ENCODE measurements at regions not wholly inside any gene's neighbourhood (a gene's known extent, or its start where the extent isn't known, plus 50 kb on each side); places are given as distances from the start of the nearest gene placed in this dataset.
"Not testable (repeated sequence)": the region's sequence is repeated elsewhere in the genome, so short reads cannot be mapped to it uniquely, and the experiment has no call there.

DNA sequence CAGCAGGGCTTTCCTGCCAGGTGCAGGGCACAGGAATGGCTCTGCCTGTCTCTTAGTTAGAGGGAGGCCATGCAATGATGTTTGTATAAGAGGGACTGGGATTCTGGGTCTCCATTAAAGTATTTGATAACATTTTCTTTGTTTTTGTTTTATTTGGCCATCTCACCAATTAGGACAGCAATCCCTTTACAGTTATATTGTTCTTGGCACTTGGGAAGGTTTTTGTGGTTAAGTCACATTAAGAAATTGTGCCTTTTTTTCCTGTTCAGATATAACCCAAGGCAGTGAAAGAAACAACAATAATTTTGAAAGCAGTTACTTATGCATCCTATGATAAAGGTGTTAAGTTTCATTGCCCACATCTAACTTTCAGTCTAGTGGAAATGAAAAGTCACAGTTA, 237.4 kb upstream of the PRSS58 start:
- peaks cover 41% of the 10 kb centered on the region for H3K4me1 Mint-ChIP-seq
- H3K27ac Mint-ChIP-seq; POLR2A ChIA-PET; H3K27me3 Mint-ChIP-seq; DNase-seq; H3K9me3 Mint-ChIP-seq; H3K36me3 Mint-ChIP-seq (ENCODE audit: low read depth); H3K4me3 Mint-ChIP-seq: not testable (repeated sequence)
- CTCF ChIA-PET = interaction anchor here (0.8 to 1.1 kb wide), 3 partner anchors 10 to 20 kb away, joined by 3 read pairs; no protein-coding TSS in a partner anchor

DNA sequence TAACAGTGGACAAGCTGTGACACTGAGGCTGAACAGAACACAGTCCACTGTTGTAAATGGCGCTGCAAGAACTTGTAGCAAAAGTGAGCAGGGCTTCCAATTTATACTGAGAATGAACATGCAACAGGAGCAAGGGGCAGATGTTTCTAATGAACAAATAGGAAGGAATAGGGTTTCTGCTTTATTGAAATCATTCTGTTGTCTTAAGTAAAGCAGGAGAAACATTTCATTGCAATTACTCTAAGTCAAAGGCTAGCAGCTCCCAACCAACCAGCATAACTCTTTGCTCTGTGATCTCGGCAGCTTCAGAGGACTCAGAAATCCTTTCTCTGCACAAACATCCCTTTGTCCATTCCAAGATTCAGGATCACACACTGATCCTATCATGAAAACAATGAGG, 236.2 kb upstream of the PRSS58 start:
- Mint-ChIP-seq H3K36me3 (ENCODE audit: low read depth) (no peaks in the 10 kb centered on the region), H3K27ac (no peak overlapping the region), H3K4me1 (peaks cover 31% of the 10 kb centered on the region), H3K4me3 (no peak overlapping the region), H3K27me3 (no peaks in the 10 kb centered on the region), H3K9me3 (no peaks in the 10 kb centered on the region)
- ChIA-PET CTCF (interaction anchor here (1.7 kb wide), 1 partner anchor 12 kb away, joined by 7 read pairs; no protein-coding TSS in a partner anchor), POLR2A (no interaction called here)
- no peak for DNase-seq

DNA sequence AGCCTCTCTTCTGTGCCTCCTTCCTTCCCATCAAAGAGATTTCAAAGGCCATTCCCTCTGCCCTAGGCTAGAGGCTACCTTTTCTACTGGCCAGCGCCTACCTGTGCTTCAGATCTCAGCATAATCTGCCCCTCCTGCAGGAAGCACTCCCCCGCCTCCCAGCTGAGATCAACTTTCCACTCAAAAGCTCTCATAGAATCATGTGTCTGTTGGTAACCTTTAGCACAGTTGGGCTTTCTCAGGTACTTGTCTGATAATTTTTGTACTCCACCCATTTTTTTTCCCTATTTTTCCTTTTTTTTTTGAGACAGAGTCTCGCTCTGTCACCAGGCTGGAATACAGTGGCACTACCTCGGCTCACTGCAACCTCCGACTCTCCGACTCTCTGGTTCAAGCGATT, 231.0 kb upstream of the PRSS58 start:
- no peak overlapping the region for H3K4me3 Mint-ChIP-seq
- DNase-seq = no peak
- no peaks in the 10 kb centered on the region for H3K9me3 Mint-ChIP-seq
- no peak overlapping the region for H3K27ac Mint-ChIP-seq
- ChIA-PET POLR2A (no interaction called here), CTCF (interaction anchor here (0.7 kb wide), 3 partner anchors 13 to 809 kb away, joined by 3 to 6 read pairs (median 3); no protein-coding TSS in a partner anchor)
- H3K4me1 Mint-ChIP-seq = peaks cover 33% of the 10 kb centered on the region
- H3K27me3 Mint-ChIP-seq = no peaks in the 10 kb centered on the region
- H3K36me3 Mint-ChIP-seq (ENCODE audit: low read depth) = no peaks in the 10 kb centered on the region

DNA sequence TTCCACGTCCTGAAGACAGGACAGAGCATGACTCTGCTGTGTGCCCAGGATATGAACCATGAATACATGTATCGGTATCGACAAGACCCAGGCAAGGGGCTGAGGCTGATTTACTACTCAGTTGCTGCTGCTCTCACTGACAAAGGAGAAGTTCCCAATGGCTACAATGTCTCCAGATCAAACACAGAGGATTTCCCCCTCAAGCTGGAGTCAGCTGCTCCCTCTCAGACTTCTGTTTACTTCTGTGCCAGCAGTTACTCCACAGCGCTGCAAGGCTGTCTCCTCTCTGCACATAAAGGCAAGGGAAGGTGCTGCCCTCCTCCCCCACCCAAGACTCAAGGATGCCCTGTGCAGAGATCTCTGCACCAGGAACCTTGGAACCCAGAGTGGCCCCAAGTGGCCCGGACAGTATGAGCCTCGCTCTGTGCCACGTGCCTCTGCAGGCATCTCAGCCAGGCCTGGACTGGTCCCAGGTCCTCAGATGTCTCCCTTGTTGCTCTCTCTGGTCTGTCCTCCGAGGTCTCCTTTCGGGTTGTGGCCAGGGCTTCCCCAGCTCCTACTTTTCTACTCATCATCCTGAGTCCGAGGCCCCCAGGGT, 230.3 kb upstream of the PRSS58 start:
- Mint-ChIP-seq H3K36me3 (ENCODE audit: low read depth) (no peaks in the 10 kb centered on the region), H3K9me3 (no peaks in the 10 kb centered on the region), H3K4me3 (no peak overlapping the region), H3K27me3 (no peaks in the 10 kb centered on the region), H3K4me1 (peaks cover 36% of the 10 kb centered on the region), H3K27ac (no peak overlapping the region)
- CTCF ChIA-PET = interaction anchor here (0.7 to 2.3 kb wide), 3 partner anchors 9 to 808 kb away, joined by 3 to 9 read pairs (median 6); no protein-coding TSS in a partner anchor
- no peak for DNase-seq
- POLR2A ChIA-PET = no interaction called here

DNA sequence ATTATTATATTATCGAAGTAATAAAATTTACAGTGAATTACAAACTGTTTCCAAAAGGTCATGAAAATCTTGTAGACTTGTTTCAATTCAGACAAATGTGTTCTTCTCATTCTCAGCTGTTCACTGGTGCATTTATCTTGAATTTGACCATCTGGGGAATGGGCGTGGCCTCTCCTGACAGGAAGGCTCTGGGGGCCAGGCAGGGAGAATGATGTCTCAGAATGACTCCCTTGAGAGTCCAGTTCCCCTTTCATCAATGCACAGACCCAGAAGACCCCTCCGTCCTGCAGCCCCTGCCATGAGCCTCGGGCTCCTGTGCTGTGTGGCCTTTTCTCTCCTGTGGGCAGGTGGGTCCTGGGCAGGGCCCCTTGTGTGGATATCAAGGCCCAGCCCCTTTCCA, 229.7 kb upstream of the PRSS58 start:
- H3K27ac Mint-ChIP-seq; H3K9me3 Mint-ChIP-seq; H3K36me3 Mint-ChIP-seq (ENCODE audit: low read depth); H3K4me3 Mint-ChIP-seq; DNase-seq; H3K27me3 Mint-ChIP-seq: not testable (repeated sequence)
- H3K4me1 Mint-ChIP-seq = peaks cover 36% of the 10 kb centered on the region
- POLR2A ChIA-PET = interaction anchor here (0.9 kb wide), 1 partner anchor 19 kb away, joined by 4 read pairs; no protein-coding TSS in a partner anchor
- CTCF ChIA-PET = interaction anchor here (2.3 kb wide), 1 partner anchor 9 kb away, joined by 9 read pairs; no protein-coding TSS in a partner anchor

DNA sequence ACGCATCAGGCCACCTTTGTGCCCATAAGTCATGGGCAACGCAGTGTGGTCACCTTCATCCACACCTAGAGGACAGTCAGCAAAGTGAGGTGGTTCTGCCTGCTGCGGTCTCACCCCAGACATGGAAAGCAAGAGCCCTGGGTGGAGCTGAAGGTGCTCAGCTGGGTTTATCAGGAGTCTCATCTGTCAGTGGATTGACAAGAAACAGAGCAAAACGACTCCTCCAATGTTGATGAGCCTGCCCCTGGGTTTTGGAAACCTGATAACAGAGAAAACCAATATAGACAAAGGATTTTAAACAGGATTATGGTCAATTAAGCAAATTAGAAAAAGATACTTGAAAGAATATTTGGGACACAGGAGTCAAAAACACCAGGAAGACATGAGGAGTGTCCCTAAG, 229.3 kb upstream of the PRSS58 start:
- ChIA-PET CTCF (interaction anchor here (2.2 to 2.3 kb wide), 2 partner anchors 8 to 48 kb away, joined by 7 to 9 read pairs; no protein-coding TSS in a partner anchor), POLR2A (interaction anchor here (0.9 kb wide), 1 partner anchor 19 kb away, joined by 4 read pairs; no protein-coding TSS in a partner anchor)
- Mint-ChIP-seq H3K27me3 (no peaks in the 10 kb centered on the region), H3K9me3 (no peaks in the 10 kb centered on the region), H3K4me1 (peaks cover 37% of the 10 kb centered on the region), H3K4me3 (no peak overlapping the region), H3K27ac (no peak overlapping the region), H3K36me3 (ENCODE audit: low read depth) (no peaks in the 10 kb centered on the region)
- no peak for DNase-seq

DNA sequence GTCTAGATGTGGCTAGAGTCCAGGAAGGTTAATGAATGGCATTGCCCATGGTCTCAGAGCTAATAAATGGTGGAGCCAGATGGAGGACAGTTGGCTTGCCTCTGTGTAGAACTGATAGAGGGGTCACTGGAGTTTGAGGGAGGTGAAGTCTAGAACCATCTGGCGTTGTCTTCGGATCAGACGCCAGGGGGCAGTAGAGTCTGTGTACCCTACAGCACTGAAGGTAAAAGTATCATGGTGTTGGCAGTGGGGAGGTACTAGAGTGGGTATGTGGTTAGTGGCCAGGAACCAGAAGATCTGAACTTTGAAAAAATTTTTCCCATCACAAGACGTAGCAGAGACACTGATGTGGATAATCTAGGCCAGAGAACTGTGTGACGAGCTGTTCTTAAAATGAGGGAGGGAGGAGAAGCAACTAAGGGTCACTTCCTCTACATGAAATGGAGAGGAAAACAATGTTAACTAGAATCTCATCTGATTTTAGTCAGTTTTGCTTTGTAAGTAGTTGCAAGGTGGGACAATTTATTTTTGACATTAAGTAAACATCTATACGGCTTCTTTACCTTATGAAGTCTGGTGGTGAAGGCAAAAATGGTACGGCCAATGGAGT, 227.9 kb upstream of the PRSS58 start:
- ChIA-PET CTCF (interaction anchor here (1.1 to 2.2 kb wide), 4 partner anchors 10 to 50 kb away, joined by 3 to 7 read pairs (median 4); no protein-coding TSS in a partner anchor), POLR2A (no interaction called here)
- Mint-ChIP-seq H3K27me3 (no peaks in the 10 kb centered on the region), H3K4me3 (no peak overlapping the region), H3K9me3 (no peaks in the 10 kb centered on the region), H3K4me1 (peaks cover 41% of the 10 kb centered on the region), H3K36me3 (ENCODE audit: low read depth) (no peaks in the 10 kb centered on the region), H3K27ac (no peak overlapping the region)
- peak; percentile 44 for DNase-seq

DNA sequence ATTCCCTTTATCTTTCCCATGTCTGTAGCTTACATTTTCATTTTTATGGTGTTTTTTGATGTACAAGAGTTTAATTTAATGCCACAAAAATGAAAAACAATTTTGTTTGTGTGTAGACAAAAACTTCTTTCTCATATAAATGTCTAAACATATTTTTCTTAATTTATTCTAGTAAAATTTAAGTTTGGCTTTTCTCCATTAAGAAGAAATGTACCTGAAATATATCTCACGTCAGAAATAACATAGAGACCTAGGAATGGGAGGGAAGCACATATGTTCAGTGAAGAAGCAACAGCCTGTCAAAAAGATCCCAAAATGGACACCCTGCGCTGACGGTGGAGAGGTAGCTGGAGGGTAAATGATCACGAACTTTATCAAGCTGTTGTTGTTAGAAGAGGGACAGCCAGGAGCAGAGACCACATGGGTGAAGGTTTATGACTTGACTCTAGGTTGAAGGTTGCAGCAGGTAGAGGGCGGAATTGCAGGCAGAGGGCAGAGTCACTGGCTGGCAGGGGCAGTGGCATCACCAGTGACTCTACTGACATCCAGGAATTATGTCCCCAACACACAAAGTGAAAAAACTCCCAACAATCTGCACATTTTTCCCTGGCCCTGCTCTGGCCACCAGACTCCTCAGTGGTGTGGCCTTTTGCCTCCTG, 225.9 kb upstream of the PRSS58 start:
- peak overlapping the region; percentile 58 for H3K27ac Mint-ChIP-seq
- no peaks in the 10 kb centered on the region for H3K27me3 Mint-ChIP-seq
- no peaks in the 10 kb centered on the region for H3K36me3 Mint-ChIP-seq (ENCODE audit: low read depth)
- no peak overlapping the region for H3K4me3 Mint-ChIP-seq
- ChIA-PET CTCF (interaction anchor here (0.6 to 2.8 kb wide), 8 partner anchors 8 to 131 kb away, joined by 3 to 16 read pairs (median 4); no protein-coding TSS in a partner anchor), POLR2A (no interaction called here)
- no peaks in the 10 kb centered on the region for H3K9me3 Mint-ChIP-seq
- DNase-seq = no peak
- peaks cover 44% of the 10 kb centered on the region for H3K4me1 Mint-ChIP-seq

DNA sequence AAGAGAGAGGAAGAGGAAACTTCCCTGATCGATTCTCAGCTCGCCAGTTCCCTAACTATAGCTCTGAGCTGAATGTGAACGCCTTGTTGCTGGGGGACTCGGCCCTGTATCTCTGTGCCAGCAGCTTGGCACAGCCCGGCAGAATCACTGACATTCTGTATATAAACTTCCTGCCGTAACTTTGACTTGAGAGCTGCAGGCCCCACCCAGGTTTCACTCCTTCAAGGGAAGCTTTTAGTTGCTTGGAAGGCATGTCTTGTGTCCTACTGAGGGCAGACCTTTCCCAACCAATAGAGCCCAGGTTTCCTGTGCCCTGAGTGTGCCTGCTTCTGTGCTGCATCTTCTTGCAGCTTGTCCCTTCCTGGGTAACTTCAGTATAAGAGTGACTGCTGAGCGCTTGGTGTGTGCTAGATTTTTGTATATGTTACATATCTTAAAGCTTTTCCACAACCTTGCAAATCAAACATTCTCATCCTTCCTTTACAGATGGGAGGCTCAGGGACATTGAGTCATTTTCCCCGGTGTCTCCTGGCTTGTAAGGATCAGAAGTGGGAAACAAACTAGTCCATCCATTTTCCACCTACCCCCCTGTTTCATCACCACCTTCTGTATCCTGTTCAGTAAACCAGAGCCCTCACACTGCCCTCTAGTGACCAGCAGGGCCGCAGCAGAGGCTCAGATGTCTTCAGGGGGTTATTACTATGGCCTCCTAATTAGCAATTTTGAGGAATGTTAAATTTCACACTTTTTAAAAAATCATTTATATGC, 225.2 kb upstream of the PRSS58 start:
- H3K4me1 Mint-ChIP-seq = peaks cover 50% of the 10 kb centered on the region
- POLR2A ChIA-PET = no interaction called here
- no peaks in the 10 kb centered on the region for H3K9me3 Mint-ChIP-seq
- peak overlapping the region; percentile 43 for H3K4me3 Mint-ChIP-seq
- H3K27ac Mint-ChIP-seq = peak overlapping the region; percentile 92
- CTCF ChIA-PET = interaction anchor here (0.7 to 2.8 kb wide), 11 partner anchors 9 to 26 kb away, joined by 3 to 16 read pairs (median 4); no protein-coding TSS in a partner anchor
- DNase-seq = peak; percentile 66
- no peaks in the 10 kb centered on the region for H3K27me3 Mint-ChIP-seq
- H3K36me3 Mint-ChIP-seq (ENCODE audit: low read depth) = no peaks in the 10 kb centered on the region

DNA sequence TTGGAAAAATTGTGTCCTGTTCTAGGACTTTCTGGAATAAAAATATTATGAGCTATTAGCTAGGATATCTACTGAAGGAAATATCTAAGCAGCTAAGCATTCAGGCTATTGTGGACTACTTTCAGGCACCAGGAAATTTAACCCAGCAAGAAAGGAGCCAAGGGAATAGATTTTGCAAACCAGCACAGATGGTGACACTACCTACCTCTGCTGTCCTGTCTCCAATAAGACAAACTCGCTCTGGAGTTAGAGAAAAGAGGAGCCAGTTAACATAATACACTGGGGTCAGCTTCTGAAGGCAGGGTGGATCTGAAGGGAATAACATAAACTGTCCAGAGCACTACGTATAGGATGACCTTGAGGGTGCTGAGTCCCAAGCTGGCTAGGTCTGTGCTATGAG, 223.7 kb upstream of the PRSS58 start:
- H3K27me3 Mint-ChIP-seq = no peaks in the 10 kb centered on the region
- H3K4me1 Mint-ChIP-seq = peaks cover 58% of the 10 kb centered on the region

DNA sequence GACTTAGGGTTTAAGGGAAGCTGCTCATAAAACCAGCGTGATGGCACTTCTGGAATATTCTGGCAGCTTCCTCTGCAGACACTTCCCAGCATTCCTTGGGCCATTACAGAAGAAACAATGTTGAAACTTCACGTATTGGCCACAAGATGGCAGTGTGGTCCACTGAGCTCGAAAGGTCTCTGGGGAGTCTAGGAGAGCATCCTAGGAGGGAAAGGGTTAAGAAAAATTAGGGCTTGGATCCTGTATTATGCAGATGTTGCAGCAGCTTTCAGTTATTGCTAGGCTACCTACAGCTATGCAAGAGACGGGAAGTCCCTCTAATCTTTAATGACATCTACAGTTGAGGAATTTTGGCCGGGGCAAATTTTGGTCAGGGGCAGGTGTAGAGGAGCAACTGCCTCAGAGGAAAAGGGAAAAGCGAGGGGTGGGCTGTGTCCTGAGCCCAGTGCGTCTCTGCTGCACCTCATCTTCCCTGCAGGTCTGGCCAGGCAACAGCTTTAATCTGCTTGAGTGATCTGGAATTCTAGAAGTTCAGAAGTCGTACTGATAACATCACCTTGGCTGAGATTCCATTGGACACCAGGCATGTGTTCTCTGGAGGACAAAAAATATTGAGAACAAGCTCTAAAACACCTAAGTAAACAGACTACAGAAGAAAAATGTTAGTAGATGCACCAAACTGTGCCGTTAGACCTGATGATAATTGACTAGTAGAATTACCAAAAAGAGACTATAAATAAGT, 220.8 kb upstream of the PRSS58 start:
- Mint-ChIP-seq H3K9me3 (no peaks in the 10 kb centered on the region), H3K27ac (peak overlapping the region; percentile 28)

More for the DNA sequence above, 223.7 kb upstream of the PRSS58 start:
- H3K9me3 Mint-ChIP-seq = no peaks in the 10 kb centered on the region
- ChIA-PET CTCF (interaction anchor here (1.1 to 2.2 kb wide), 5 partner anchors 10 to 522 kb away, joined by 3 to 7 read pairs (median 5); no protein-coding TSS in a partner anchor), POLR2A (no interaction called here)
- H3K36me3 Mint-ChIP-seq (ENCODE audit: low read depth) = no peaks in the 10 kb centered on the region
- no peak overlapping the region for H3K4me3 Mint-ChIP-seq
- no peak for DNase-seq
- no peak overlapping the region for H3K27ac Mint-ChIP-seq

DNA sequence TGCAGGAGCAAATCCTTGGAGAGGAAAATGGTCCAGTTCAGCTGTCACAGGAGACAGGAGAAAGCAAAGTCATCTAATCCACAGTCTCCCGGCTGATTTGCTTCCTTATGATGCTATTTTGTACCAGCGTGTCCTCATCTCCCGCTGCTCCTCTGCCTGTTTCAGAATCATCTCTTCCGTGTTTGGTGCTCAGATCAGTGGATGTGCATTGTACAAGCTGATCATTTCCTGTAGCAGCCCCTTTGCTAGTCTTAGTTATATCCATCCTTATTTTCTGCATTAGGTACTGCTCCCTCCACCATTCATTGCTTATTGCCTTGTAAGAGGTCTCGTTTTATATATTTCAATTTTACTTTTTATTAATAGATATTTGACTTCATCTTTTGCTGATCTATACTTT, 219.9 kb upstream of the PRSS58 start:
- H3K27me3 Mint-ChIP-seq; H3K9me3 Mint-ChIP-seq; DNase-seq; H3K36me3 Mint-ChIP-seq (ENCODE audit: low read depth); POLR2A ChIA-PET: not testable (repeated sequence)
- Mint-ChIP-seq H3K27ac (peak overlapping the region; percentile 77), H3K4me1 (peaks cover 61% of the 10 kb centered on the region), H3K4me3 (peak overlapping the region; percentile 35)
- CTCF ChIA-PET = interaction anchor here (1.0 to 2.3 kb wide), 9 partner anchors 8 to 36 kb away, joined by 3 to 11 read pairs (median 4); no protein-coding TSS in a partner anchor

More for the DNA sequence above, 220.8 kb upstream of the PRSS58 start:
- peak; percentile 48 for DNase-seq
- ChIA-PET CTCF (interaction anchor here (0.7 to 2.3 kb wide), 16 partner anchors 9 to 109 kb away, joined by 3 to 11 read pairs (median 4); no protein-coding TSS in a partner anchor), POLR2A (no interaction called here)
- Mint-ChIP-seq H3K27me3 (no peaks in the 10 kb centered on the region), H3K4me1 (peaks cover 64% of the 10 kb centered on the region), H3K4me3 (no peak overlapping the region), H3K36me3 (ENCODE audit: low read depth) (no peaks in the 10 kb centered on the region)
